HG03108 (cell line): ENCODE measurements at regions not wholly inside any gene's neighbourhood (a gene's known extent, or its start where the extent isn't known, plus 50 kb on each side); places are given as distances from the start of the nearest gene placed in this dataset.

Experiments
- ATAC-seq: cut with Tn5 transposase; IDR thresholded peaks from one replicate; pipeline ENCODE4 v1.9.1; 2021; ENCODE audit warnings: moderate library complexity; ENCODE audit not compliant: unreplicated experiment

DNA sequence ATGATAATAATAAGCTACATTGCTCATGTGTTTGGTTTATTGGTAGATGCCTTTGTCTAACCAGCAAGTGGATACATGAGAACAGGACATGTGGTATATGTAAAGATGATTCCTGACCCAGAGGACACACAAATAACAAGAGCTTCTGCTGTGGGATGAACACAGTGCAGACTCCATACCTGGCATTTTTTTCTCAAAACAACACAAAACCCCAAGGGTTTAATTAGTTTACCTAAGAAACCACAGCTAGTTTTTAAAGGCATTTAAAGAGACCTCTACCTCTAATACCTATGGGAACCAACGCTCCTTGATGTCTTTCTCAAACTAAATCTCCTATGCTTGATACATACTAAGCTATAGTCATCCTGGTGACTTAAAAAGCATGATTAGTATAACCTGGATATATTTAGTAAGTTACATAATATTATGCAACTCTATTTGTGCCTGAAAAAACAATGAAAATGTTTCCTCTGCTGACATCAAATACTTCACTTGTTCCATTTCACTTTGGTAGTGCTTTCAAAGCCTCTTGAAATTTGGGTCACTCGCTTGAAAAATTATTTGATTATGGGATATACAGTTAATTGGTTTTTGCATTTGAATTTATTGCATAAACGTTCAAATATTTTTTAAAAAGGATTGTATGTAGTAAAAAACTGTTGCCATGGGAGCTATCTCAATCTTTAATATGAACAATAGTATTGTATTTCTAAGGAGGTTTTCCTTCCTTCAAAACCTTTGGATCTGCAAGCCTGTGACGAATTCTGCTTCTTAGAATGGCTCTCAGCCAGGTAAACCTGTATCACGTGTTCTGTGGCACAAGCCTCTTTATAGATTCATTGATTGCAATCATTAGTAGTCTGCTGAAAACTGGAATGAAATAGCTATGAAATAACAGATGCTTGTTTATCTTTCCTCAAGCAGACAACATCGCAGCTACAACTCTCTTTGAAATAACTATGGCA lies 233.0 kb upstream of the KCNMB2 start:
- ATAC-seq: no peak

DNA sequence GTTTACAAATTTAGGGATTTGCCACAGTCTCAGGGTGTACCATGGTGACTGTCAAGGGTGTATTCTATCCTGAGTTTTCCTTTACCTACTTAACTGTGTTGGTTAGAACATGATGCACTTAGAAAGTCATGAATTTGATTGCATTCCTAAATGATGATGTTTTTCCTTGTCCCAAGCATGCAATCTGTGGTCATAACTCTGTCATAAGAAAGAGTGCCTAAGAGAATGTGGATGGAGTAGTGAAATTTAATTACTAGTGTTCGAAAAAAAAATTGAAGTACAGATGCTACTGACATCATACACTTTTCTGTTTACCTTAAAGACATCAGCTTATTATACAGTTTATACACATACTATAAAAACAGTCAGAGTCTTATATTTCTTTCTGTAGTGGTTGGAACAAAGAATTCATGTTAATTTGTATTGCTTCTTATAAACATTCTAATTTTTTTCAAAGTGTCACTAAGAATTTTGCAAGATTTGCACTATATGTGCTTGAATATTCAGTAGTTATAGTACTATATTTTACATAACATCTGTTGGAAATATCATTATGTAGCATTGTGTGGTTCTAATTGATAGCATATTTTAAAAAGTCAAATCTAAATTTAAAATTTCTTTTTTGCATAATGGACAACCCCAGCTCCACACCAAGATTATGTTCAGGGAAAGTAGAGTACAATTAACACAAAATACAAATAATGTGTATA lies 231.3 kb upstream of the KCNMB2 start:
- ATAC-seq: no peak

DNA sequence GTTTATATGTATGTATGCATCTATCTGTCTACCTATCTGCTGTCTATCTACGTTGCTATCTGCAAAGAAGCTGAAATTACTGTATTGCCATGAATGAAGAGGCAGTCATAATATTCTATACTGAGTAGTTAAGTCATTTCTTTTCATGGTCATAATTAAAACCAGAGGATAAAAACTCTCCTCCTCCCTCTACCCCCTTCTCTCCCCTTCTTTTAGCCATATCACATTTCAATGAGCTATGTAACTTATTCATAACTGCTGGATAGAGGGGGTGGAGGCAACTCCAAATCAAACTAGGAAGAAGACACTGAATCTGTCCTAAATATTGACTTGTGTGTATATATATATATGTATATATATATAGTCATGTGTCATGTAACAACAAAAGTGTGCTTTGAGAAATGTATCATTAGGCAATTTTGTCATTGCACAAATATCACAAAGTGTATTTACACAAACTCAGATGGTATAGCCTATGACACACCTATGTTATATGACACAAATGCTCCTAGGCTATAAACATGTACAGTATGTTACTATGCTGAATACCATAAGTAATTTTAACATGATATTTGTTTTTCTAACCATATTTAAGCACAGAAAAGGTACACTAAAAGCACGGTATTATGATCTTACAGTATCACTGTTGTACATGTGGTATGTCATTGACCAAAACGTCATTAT lies 229.7 kb upstream of the KCNMB2 start:
- no peak for ATAC-seq

DNA sequence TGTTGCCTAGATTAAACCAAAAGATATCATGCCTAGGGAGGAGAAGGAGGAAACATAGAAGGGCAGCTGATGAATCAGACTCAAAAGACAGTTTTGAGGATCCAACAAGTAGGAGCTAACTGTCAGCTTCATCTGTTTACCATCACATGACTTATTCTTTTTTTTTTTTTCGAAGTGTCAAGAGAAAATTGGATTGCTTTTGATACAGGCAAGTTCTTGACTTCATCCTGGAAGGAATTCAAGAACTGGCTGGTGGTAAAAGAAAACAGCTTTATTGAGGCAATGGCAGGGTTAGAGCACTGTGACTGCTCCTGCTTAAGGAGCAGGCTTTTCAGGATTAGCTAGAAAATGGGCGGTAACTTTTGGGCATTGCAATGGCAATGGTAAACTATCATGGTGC lies 227.5 kb upstream of the KCNMB2 start:
- ATAC-seq: no peak

GRCh38 chr3:178310949-178311348 lies 225.3 kb upstream of the KCNMB2 start:
- ATAC-seq: no peak

- no peak for ATAC-seq
Observed at GRCh38 chr3:178313716-178314115, 222.5 kb upstream of the KCNMB2 start.

DNA sequence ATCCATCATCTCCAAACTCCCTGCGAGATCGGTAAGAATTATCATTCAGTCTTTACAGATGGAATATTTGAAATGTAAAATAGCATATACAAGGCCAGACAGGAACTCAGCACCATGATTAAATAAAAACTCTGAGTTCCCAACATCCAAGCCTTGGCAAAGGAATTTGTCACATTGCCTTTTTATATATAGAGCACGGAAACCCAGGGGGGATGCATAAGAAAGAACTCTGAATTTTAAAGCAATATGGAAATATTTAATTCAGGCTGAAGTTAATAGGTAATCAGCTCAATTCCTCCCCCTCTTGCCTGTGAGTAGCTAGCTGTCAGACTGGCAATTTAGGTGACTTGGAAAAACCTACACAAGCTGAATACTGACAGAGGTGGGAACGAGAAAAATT lies 217.9 kb upstream of the KCNMB2 start:
- ATAC-seq: no peak

GRCh38 chr3:178318941-178319816 lies 217.1 kb upstream of the KCNMB2 start:
- ATAC-seq: no peak

DNA sequence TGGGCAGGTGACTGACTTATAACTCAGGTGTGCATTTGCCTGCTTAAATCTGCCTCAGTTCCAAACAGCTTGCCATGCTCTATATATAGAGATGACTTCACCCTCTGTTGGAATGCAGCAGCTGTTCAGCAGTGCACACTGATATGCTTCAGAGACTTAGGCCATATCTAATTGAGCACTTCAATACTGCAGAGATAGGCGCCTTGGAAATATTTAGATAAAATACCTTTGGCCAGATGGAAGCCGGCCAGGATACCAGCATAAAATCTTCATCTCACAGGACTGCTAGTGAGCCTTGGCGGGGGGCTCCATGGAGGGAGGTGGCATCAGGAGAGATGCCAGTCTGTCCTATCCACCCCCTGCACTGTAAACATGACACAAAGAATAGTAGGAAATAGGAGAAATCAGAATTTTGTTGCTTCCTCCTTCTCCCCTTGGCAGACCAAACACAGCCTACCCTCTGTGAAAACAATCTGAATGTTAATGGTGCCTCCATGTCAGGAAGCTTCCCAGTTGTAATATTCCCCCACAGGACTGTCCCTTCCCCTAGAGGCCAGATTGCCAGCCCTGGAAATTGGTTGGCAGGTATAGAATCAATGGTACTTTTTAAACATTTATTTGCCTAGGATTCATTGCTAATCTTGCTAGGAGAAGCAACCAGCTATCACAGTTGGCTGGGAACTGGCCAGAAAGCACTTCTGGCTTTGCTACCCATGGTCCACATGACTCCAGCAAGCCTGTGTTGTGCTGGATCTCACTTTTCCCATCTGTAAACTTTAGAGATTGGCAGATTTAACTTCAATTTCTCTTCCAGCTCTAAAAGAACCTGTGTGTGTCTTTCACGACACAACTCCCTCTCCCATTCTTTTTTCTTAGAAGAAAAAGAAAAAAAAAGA lies 215.5 kb upstream of the KCNMB2 start:
- ATAC-seq: no peak

DNA sequence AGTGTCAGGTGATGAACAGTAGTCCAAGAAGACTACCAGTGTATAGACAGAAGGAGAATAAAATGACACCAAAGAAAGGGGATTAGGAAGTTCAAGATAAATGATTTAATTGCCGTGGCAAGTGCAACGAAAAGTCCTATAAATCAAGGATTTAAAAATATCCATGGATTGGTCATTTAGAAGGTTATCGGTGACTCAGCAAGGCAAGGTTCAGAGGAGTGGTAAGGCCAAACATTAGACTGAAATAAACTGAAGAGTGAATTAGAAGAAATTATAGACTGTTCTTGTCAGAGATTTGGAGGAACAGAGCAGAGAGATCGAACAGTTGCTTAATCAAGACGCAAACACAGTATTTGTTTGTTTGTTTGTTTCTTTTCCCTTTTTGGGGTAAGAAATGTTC lies 211.9 kb upstream of the KCNMB2 start:
- ATAC-seq: no peak

DNA sequence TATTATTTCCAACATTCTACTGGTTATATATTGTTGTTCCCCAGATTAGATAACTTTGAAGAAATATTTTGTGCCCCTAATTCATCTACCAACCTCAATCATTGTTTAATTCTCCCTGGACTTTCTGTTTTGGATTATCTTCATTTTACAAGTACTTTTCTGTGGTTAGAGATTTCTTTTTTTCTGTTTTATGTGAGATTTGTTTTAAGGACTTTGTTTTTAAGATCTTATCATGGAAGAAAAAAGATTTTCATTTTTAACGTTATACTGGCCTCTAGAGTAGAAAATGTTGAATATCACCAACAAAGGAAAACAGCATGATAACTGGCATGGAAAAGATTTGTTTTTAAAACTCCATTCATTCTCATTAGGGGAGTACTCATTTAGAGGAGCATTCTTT lies 210.9 kb upstream of the KCNMB2 start:
- no peak for ATAC-seq

- ATAC-seq: no peak
Observed at GRCh38 chr3:178329936-178330335, 206.3 kb upstream of the KCNMB2 start.

GRCh38 chr3:178334239-178334638 lies 202.0 kb upstream of the KCNMB2 start:
- ATAC-seq: no peak

GRCh38 chr3:178336336-178336735 lies 199.9 kb upstream of the KCNMB2 start:
- no peak for ATAC-seq

DNA sequence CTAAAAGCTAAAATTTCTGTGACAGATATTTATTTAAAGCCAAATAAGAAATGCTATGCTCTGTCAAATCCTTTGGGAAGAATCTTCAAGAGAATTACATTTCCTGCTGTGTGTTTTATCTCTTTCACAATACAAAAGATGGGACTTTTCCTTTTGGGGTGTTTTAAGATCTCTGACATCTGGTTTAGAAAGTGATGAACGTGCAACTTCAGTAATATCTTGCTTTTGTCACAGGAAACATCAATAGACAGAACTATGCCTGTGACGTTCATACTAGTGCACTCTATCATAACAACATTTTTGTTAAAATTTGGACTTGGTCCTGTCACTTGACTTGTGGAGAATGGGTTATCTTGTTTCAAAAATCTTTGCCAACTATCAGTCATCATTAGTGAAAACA lies 195.7 kb upstream of the KCNMB2 start:
- ATAC-seq: no peak

GRCh38 chr3:178341636-178342035 lies 194.6 kb upstream of the KCNMB2 start:
- ATAC-seq: no peak

GRCh38 chr3:178342111-178342510 lies 194.1 kb upstream of the KCNMB2 start:
- no peak for ATAC-seq

GRCh38 chr3:178343433-178344038 lies 192.7 kb upstream of the KCNMB2 start:
- ATAC-seq: no peak

- ATAC-seq: no peak
Observed at GRCh38 chr3:178345944-178346343, 190.3 kb upstream of the KCNMB2 start.
